ENCODE measurements at regions not wholly inside any gene's neighbourhood (a gene's known extent, or its start where the extent isn't known, plus 50 kb on each side); places are given as distances from the start of the nearest gene placed in this dataset.

GRCh38 chr10:28945959-28946358 is 268.6 kb downstream of the BAMBI start:
- TF ChIP-seq, protein P1, sequence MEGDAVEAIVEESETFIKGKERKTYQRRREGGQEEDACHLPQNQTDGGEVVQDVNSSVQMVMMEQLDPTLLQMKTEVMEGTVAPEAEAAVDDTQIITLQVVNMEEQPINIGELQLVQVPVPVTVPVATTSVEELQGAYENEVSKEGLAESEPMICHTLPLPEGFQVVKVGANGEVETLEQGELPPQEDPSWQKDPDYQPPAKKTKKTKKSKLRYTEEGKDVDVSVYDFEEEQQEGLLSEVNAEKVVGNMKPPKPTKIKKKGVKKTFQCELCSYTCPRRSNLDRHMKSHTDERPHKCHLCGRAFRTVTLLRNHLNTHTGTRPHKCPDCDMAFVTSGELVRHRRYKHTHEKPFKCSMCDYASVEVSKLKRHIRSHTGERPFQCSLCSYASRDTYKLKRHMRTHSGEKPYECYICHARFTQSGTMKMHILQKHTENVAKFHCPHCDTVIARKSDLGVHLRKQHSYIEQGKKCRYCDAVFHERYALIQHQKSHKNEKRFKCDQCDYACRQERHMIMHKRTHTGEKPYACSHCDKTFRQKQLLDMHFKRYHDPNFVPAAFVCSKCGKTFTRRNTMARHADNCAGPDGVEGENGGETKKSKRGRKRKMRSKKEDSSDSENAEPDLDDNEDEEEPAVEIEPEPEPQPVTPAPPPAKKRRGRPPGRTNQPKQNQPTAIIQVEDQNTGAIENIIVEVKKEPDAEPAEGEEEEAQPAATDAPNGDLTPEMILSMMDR (IDR thresholded peaks at IDR 0.05): no peak
- TF ChIP-seq POLR2A (IDR thresholded peaks at IDR 0.05): no peak
